ENCODE measurements at regions not wholly inside any gene's neighbourhood (a gene's known extent, or its start where the extent isn't known, plus 50 kb on each side); places are given as distances from the start of the nearest gene placed in this dataset.

- Histone ChIP-seq H3K4me1 (ENCODE audit: insufficient read depth, low read length, severe bottlenecking) (no peaks in the 10 kb centered on the region), H3K27me3 (ENCODE audit: insufficient read depth, low read length) (no peaks in the 10 kb centered on the region), H3K9me3 (ENCODE audit: low read length) (no peaks in the 10 kb centered on the region), H3K4me2 (ENCODE audit: low read length) (no peak overlapping the region), H3K79me2 (ENCODE audit: insufficient read depth, low read length) (no peaks in the 10 kb centered on the region), H3F3A (ENCODE audit: insufficient read depth, low read length) (no peaks in the 10 kb centered on the region), H3K27ac (ENCODE audit: low read depth, low read length, poor library complexity, severe bottlenecking) (no peak overlapping the region), H2AFZ (ENCODE audit: low read length) (no peak overlapping the region), H3K36me3 (ENCODE audit: insufficient read depth, low read length) (no peaks in the 10 kb centered on the region), H3K9ac (ENCODE audit: low read length) (no peak overlapping the region), H4K20me1 (ENCODE audit: insufficient read depth, low read length) (no peaks in the 10 kb centered on the region), H3K9me2 (ENCODE audit: low read depth, low read length) (no peaks in the 10 kb centered on the region), H3K4me3 (ENCODE audit: low read depth, low read length, poor library complexity, severe bottlenecking) (no peak overlapping the region)
- TF ChIP-seq CTCF (IDR thresholded peaks at IDR 0.05; ENCODE audit: low read length): no peak
- TF ChIP-seq EZH2 (IDR thresholded peaks at IDR 0.05; ENCODE audit: borderline replicate concordance, low read length): no peak
Observed at GRCh38 chr6:139856562-139856961, 482.1 kb upstream of the CITED2 start.

DNA sequence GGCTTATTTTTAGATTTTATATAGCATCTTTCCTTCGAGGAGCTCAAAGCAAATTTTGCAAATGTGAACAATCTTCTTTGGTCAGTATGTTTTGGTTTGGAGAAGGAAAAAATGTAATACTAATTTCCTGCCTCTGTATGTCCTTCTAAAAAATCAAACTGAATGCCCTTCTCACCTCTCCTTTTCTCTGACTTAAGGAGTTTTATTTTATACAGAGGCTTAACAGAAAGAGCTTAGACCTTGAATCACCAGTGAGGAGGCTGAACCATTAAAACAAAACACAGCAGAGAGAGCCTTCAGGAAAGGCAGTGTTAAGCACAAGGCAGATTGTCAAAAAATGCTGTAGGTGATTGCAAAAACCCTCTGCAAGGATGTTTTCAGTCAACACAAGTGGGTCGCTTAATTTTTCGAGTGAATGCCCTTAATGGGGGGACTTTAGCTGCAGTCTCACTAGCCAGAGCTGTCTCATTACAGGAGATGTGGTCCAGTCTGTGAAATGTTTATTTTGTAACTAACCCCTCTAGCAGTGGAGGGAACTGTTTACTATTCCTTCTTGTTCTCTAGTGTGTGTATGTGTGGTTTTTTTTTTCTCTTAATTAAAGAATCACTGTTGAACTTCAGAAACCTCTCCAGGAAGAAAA, 481.3 kb upstream of the CITED2 start:
- H3K9ac ChIP-seq (ENCODE audit: low read length): no peak overlapping the region
- H3K4me2 ChIP-seq (ENCODE audit: low read length): no peak overlapping the region
- H4K20me1 ChIP-seq (ENCODE audit: insufficient read depth, low read length): no peaks in the 10 kb centered on the region
- no peaks in the 10 kb centered on the region for H3K36me3 ChIP-seq (ENCODE audit: insufficient read depth, low read length)
- no peak overlapping the region for H3K27ac ChIP-seq (ENCODE audit: low read depth, low read length, poor library complexity, severe bottlenecking)
- no peaks in the 10 kb centered on the region for H3K79me2 ChIP-seq (ENCODE audit: insufficient read depth, low read length)
- no peaks in the 10 kb centered on the region for H3K27me3 ChIP-seq (ENCODE audit: insufficient read depth, low read length)
- H3K4me3 ChIP-seq (ENCODE audit: low read depth, low read length, poor library complexity, severe bottlenecking): no peak overlapping the region
- H3K9me3 ChIP-seq (ENCODE audit: low read length): no peaks in the 10 kb centered on the region
- no peak overlapping the region for H2AFZ ChIP-seq (ENCODE audit: low read length)
- no peaks in the 10 kb centered on the region for H3F3A ChIP-seq (ENCODE audit: insufficient read depth, low read length)
- TF ChIP-seq CTCF (IDR thresholded peaks at IDR 0.05; ENCODE audit: low read length) (no peak), EZH2 (IDR thresholded peaks at IDR 0.05; ENCODE audit: borderline replicate concordance, low read length) (no peak)
- no peaks in the 10 kb centered on the region for H3K9me2 ChIP-seq (ENCODE audit: low read depth, low read length)
- no peaks in the 10 kb centered on the region for H3K4me1 ChIP-seq (ENCODE audit: insufficient read depth, low read length, severe bottlenecking)

DNA sequence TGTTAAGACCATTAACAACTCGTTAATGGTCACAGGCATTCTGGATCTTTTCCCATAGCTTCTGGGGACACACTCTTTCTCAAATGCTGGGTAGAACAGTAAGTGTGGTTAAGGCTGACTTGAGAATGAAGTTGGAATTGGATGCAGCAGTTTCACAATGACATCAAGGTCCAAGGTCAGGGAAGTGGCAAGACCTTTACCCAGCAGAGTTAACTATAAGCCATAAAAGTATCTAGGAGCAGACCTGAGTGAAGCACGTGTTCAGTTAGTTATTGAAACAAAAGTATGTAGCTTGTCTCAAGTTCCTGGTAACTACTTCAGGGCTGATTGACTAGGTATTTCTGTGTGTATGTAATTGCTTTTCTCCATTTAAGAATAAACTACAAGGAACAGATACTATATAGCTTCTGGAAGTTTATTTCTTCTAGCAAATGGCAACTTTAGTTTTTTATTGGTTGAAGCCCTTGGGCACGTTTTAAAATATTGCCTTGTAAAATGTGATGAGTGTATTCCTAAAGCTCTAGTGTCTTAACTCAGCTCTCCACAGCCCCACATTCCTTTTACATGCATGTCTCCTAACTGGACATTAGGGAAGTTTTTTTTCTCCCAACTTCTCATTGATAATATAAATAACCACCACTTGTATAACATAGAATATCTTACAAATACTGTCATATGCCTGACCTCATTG, 479.0 kb upstream of the CITED2 start:
- Histone ChIP-seq H3K36me3 (ENCODE audit: insufficient read depth, low read length) (no peaks in the 10 kb centered on the region), H3F3A (ENCODE audit: insufficient read depth, low read length) (no peaks in the 10 kb centered on the region), H3K27ac (ENCODE audit: low read depth, low read length, poor library complexity, severe bottlenecking) (no peak overlapping the region)

More for the DNA sequence above, 479.0 kb upstream of the CITED2 start:
- H4K20me1 ChIP-seq (ENCODE audit: insufficient read depth, low read length): no peaks in the 10 kb centered on the region
- H3K4me2 ChIP-seq (ENCODE audit: low read length): no peak overlapping the region
- H3K4me3 ChIP-seq (ENCODE audit: low read depth, low read length, poor library complexity, severe bottlenecking): no peak overlapping the region
- H2AFZ ChIP-seq (ENCODE audit: low read length): no peak overlapping the region
- no peaks in the 10 kb centered on the region for H3K79me2 ChIP-seq (ENCODE audit: insufficient read depth, low read length)
- H3K9ac ChIP-seq (ENCODE audit: low read length): no peak overlapping the region
- no peaks in the 10 kb centered on the region for H3K9me2 ChIP-seq (ENCODE audit: low read depth, low read length)
- H3K27me3 ChIP-seq (ENCODE audit: insufficient read depth, low read length): no peaks in the 10 kb centered on the region
- no peaks in the 10 kb centered on the region for H3K9me3 ChIP-seq (ENCODE audit: low read length)
- no peaks in the 10 kb centered on the region for H3K4me1 ChIP-seq (ENCODE audit: insufficient read depth, low read length, severe bottlenecking)
- TF ChIP-seq CTCF (IDR thresholded peaks at IDR 0.05; ENCODE audit: low read length) (no peak), EZH2 (IDR thresholded peaks at IDR 0.05; ENCODE audit: borderline replicate concordance, low read length) (no peak)
